Neural cell (in vitro differentiated cells): ENCODE measurements at regions not wholly inside any gene's neighbourhood (a gene's known extent, or its start where the extent isn't known, plus 50 kb on each side); places are given as distances from the start of the nearest gene placed in this dataset.

Source experiments
- H2AFZ ChIP-seq: fragments of 200-600, 300-800 bp; sonication (generic), shearing (Covaris generic); 2 replicates; pipeline ENCODE4 v1.6.0; 2014; ENCODE audit warnings: low read depth, mild to moderate bottlenecking, antibody characterized with exemption, low read length, moderate library complexity
- H3F3A ChIP-seq: fragments of 200-600 bp; shearing (Covaris generic); 2 replicates; pipeline ENCODE4 v1.6.1; 2016; ENCODE audit warnings: mild to moderate bottlenecking, moderate library complexity, mixed read lengths, antibody characterized with exemption, low read length; ENCODE audit not compliant: insufficient read depth, poor library complexity, severe bottlenecking
- H3K27ac ChIP-seq: fragments of 200-600, 300-800 bp; sonication (generic), shearing (Covaris generic); 2 replicates; pipeline ENCODE4 v1.5.1; 2014; ENCODE audit warnings: mild to moderate bottlenecking, low read length, moderate library complexity
- H3K27me3 ChIP-seq: fragments of 300-800, 200-600 bp; sonication (generic), shearing (Covaris generic); 2 replicates; pipeline ENCODE4 v1.6.0; 2014; ENCODE audit warnings: mild to moderate bottlenecking, low read depth, low read length, moderate library complexity; ENCODE audit not compliant: insufficient read depth
- H3K36me3 ChIP-seq: fragments of 300-800, 200-600 bp; sonication (generic), shearing (Covaris generic); 2 replicates; pipeline ENCODE4 v1.5.1; 2014; ENCODE audit warnings: mild to moderate bottlenecking, antibody characterized with exemption, low read length, moderate library complexity; ENCODE audit not compliant: insufficient read depth
- H3K4me2 ChIP-seq: fragments of 300-800, 200-600 bp; sonication (generic), shearing (Covaris generic); 2 replicates; pipeline ENCODE4 v1.6.0; 2014; ENCODE audit warnings: mild to moderate bottlenecking, low read length
- H3K4me3 ChIP-seq: fragments of 300-800, 200-600 bp; sonication (generic), shearing (Covaris generic); 2 replicates; pipeline ENCODE4 v1.5.1; 2014; ENCODE audit warnings: mild to moderate bottlenecking, low read length, moderate library complexity
- H3K79me2 ChIP-seq: fragments of 200-600 bp; shearing (Covaris generic); replicated peaks from 2 replicates; pipeline ENCODE4 v1.6.0; 2014; ENCODE audit warnings: mild to moderate bottlenecking, low read length, moderate library complexity; ENCODE audit not compliant: insufficient read depth
- H3K9ac ChIP-seq: fragments of 300-800, 200-600 bp; sonication (generic), shearing (Covaris generic); 2 replicates; pipeline ENCODE4 v1.6.1; 2016; ENCODE audit warnings: mild to moderate bottlenecking, low read length, mixed read lengths
- H3K9me2 ChIP-seq: fragments of 200-600 bp; shearing (Covaris generic); 2 replicates; pipeline ENCODE4 v1.6.1; 2016; ENCODE audit warnings: mild to moderate bottlenecking, low read length, mixed read lengths; ENCODE audit not compliant: insufficient read depth
- H3K9me3 ChIP-seq: fragments of 200-600, 300-800 bp; sonication (generic), shearing (Covaris generic); 2 replicates; pipeline ENCODE4 v1.6.1; 2016; ENCODE audit warnings: mild to moderate bottlenecking, mixed run types, low read length, moderate library complexity, mixed read lengths
- H4K20me1 ChIP-seq: fragments of 200-600 bp; shearing (Covaris generic); 2 replicates; pipeline ENCODE4 v1.6.1; 2016; ENCODE audit warnings: mild to moderate bottlenecking, mixed run types; ENCODE audit not compliant: insufficient read depth
- EP300 ChIP-seq: fragments of 450-650 bp; conservative IDR thresholded peaks from 2 replicates; pipeline ENCODE4 v1.6.1; 2014; ENCODE audit warnings: antibody characterized with exemption, mild to moderate bottlenecking, moderate library complexity; ENCODE audit not compliant: poor library complexity, severe bottlenecking
- EZH2 ChIP-seq: fragments of 200-600, 300-800 bp; shearing (Covaris generic), sonication (generic); IDR thresholded peaks from 2 replicates; pipeline ENCODE4 v1.6.1; 2014; ENCODE audit warnings: antibody characterized with exemption, low read length, borderline replicate concordance, mild to moderate bottlenecking; ENCODE audit not compliant: insufficient read depth, poor library complexity, severe bottlenecking
- MXI1 ChIP-seq: fragments of 450-650 bp; conservative IDR thresholded peaks from 2 replicates; pipeline ENCODE4 v1.6.1; 2014; ENCODE audit warnings: antibody characterized with exemption, mild to moderate bottlenecking; ENCODE audit not compliant: poor library complexity, severe bottlenecking
- POLR2AphosphoS5 ChIP-seq: IDR thresholded peaks from 2 replicates; pipeline ENCODE4 v1.6.1; 2012
- RAD21 ChIP-seq: fragments of 450-650 bp; conservative IDR thresholded peaks from 2 replicates; pipeline ENCODE4 v1.6.1; 2014; ENCODE audit warnings: antibody characterized with exemption, mild to moderate bottlenecking, moderate library complexity
- SMC3 ChIP-seq: fragments of 450-650 bp; conservative IDR thresholded peaks from 2 replicates; pipeline ENCODE4 v1.6.1; 2014; ENCODE audit warnings: antibody characterized with exemption, mild to moderate bottlenecking, moderate library complexity; ENCODE audit not compliant: poor library complexity
- TAF1 ChIP-seq: IDR thresholded peaks from 2 replicates; pipeline ENCODE4 v1.6.1; 2012; ENCODE audit warnings: low read depth
- TF ChIP-seq, protein P1 (sequence below): fragments of 450-650 bp; IDR thresholded peaks from 2 replicates; pipeline ENCODE4 v1.5.1; 2014; ENCODE audit warnings: antibody characterized with exemption, mild to moderate bottlenecking, moderate library complexity; ENCODE audit not compliant: poor library complexity, severe bottlenecking
- TF ChIP-seq, protein P2 (sequence below): IDR thresholded peaks from 2 replicates; pipeline ENCODE4 v1.6.1; 2012; ENCODE audit warnings: borderline replicate concordance

DNA sequence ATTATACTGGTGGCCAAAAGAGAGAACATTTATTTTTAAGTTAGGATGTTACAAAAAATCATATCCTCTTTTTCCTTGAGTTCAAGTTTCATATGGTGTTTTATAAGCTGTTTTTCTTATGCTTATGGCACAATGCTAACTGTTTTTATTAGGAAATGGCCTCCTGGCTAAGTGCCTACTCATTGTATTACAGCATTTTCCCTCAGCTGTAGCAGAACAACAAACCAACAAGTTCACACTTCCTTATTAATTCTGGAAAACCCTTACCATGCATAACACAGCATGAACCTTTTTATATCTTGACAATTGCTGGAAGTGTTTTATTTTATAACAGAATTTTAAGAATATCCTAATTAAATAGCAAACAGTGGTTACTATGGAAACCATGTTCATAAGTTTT is 165.8 kb downstream of the GASK1B start:
- no peak for TF ChIP-seq SMC3
- H3K27ac ChIP-seq: no peak overlapping the region

DNA sequence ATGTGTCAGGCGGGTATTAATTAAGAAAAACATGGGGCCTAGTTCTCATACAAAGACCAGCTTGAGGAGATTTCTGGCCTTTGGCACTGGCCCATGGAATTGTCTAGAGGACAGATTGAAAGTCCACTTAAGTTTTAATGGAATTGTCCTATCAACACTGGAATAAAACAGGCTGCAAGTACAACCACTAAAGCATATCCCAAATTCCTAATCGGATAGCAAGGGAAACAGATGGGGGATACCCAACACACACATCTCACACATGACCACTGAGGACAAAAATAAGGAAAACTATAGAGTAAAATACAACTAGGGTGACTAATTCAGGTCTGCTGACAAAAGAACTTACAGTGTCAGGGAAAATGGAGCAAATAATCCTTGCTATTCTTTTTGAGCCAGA is 167.8 kb downstream of the GASK1B start:
- H3K4me3 ChIP-seq: no peak overlapping the region

More for the DNA sequence above, 165.8 kb downstream of the GASK1B start:
- Histone ChIP-seq H3K9me2 (no peaks in the 10 kb centered on the region), H4K20me1 (no peaks in the 10 kb centered on the region), H3K9ac (no peak overlapping the region), H3K27me3 (no peaks in the 10 kb centered on the region), H3K79me2 (no peaks in the 10 kb centered on the region), H3K36me3 (no peaks in the 10 kb centered on the region), H3K4me2 (no peak overlapping the region), H3F3A (no peaks in the 10 kb centered on the region), H3K4me3 (no peak overlapping the region), H2AFZ (no peak overlapping the region), H3K9me3 (no peaks in the 10 kb centered on the region)

DNA sequence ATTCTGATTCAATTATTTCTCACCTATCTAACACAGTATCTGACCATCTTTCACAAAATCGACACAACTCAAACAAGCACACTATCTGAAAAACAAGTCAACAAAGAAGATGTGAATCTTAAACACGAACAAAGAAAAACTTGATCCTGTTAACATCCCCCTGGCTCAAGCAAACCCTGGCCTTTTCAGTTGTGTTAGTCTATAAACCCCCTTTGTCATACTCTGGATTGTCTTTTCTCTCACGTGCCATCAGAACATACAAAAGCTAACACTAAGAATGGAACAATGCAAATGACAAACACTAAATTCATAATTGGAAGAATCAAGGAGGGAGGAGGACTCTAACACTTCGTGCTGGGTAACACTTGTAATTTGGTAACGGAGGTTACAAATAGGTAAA is 168.7 kb downstream of the GASK1B start:
- TF ChIP-seq POLR2AphosphoS5 (no peak), RAD21 (no peak), MXI1 (no peak)
- TF ChIP-seq, protein P1, sequence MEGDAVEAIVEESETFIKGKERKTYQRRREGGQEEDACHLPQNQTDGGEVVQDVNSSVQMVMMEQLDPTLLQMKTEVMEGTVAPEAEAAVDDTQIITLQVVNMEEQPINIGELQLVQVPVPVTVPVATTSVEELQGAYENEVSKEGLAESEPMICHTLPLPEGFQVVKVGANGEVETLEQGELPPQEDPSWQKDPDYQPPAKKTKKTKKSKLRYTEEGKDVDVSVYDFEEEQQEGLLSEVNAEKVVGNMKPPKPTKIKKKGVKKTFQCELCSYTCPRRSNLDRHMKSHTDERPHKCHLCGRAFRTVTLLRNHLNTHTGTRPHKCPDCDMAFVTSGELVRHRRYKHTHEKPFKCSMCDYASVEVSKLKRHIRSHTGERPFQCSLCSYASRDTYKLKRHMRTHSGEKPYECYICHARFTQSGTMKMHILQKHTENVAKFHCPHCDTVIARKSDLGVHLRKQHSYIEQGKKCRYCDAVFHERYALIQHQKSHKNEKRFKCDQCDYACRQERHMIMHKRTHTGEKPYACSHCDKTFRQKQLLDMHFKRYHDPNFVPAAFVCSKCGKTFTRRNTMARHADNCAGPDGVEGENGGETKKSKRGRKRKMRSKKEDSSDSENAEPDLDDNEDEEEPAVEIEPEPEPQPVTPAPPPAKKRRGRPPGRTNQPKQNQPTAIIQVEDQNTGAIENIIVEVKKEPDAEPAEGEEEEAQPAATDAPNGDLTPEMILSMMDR: no peak
- Histone ChIP-seq H3K9ac (no peak overlapping the region), H2AFZ (no peak overlapping the region), H3K27me3 (no peaks in the 10 kb centered on the region), H3K79me2 (no peaks in the 10 kb centered on the region), H3K9me3 (no peaks in the 10 kb centered on the region), H3K27ac (no peak overlapping the region), H3K36me3 (no peaks in the 10 kb centered on the region), H3K4me3 (no peak overlapping the region), H4K20me1 (no peaks in the 10 kb centered on the region), H3K9me2 (no peaks in the 10 kb centered on the region), H3K4me2 (no peak overlapping the region), H3F3A (no peaks in the 10 kb centered on the region)

More for the DNA sequence above, 167.8 kb downstream of the GASK1B start:
- Histone ChIP-seq H3K9me2 (no peaks in the 10 kb centered on the region), H3K79me2 (no peaks in the 10 kb centered on the region), H3K27ac (no peak overlapping the region), H2AFZ (no peak overlapping the region), H3K36me3 (no peaks in the 10 kb centered on the region), H3F3A (no peaks in the 10 kb centered on the region), H3K9ac (no peak overlapping the region), H3K27me3 (no peaks in the 10 kb centered on the region), H3K4me2 (no peak overlapping the region), H4K20me1 (no peaks in the 10 kb centered on the region), H3K9me3 (no peaks in the 10 kb centered on the region)
- no peak for TF ChIP-seq EZH2
- no peak for TF ChIP-seq SMC3

DNA sequence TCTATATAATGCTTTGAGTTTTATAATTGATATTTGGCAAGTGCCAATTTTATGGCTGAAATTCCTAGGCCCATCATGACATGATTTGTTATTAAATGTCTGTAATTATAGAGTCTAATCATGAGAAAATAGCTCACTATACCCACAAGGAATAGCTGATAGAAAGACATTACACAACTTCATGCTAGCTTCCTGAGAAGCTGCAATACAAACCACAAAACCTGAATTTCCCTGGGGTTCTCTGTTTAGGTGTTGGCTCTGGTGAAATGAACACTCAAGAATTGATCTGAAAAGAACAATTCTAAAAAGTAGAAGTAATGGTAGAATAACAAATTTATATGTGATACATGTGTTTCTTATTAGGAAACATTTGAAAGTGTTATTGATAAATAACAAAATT is 169.6 kb downstream of the GASK1B start:
- no peak overlapping the region for H3K9ac ChIP-seq
- TF ChIP-seq TAF1: no peak
- TF ChIP-seq RAD21: no peak
- TF ChIP-seq SMC3: no peak
- TF ChIP-seq POLR2AphosphoS5: no peak
- TF ChIP-seq MXI1: no peak
- TF ChIP-seq EZH2: no peak
- TF ChIP-seq, protein P1: no peak
- no peak for TF ChIP-seq EP300
- TF ChIP-seq, protein P2, sequence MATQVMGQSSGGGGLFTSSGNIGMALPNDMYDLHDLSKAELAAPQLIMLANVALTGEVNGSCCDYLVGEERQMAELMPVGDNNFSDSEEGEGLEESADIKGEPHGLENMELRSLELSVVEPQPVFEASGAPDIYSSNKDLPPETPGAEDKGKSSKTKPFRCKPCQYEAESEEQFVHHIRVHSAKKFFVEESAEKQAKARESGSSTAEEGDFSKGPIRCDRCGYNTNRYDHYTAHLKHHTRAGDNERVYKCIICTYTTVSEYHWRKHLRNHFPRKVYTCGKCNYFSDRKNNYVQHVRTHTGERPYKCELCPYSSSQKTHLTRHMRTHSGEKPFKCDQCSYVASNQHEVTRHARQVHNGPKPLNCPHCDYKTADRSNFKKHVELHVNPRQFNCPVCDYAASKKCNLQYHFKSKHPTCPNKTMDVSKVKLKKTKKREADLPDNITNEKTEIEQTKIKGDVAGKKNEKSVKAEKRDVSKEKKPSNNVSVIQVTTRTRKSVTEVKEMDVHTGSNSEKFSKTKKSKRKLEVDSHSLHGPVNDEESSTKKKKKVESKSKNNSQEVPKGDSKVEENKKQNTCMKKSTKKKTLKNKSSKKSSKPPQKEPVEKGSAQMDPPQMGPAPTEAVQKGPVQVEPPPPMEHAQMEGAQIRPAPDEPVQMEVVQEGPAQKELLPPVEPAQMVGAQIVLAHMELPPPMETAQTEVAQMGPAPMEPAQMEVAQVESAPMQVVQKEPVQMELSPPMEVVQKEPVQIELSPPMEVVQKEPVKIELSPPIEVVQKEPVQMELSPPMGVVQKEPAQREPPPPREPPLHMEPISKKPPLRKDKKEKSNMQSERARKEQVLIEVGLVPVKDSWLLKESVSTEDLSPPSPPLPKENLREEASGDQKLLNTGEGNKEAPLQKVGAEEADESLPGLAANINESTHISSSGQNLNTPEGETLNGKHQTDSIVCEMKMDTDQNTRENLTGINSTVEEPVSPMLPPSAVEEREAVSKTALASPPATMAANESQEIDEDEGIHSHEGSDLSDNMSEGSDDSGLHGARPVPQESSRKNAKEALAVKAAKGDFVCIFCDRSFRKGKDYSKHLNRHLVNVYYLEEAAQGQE: no peak
- no peaks in the 10 kb centered on the region for H3K79me2 ChIP-seq
- no peak overlapping the region for H3K4me3 ChIP-seq
- H3K9me3 ChIP-seq: no peaks in the 10 kb centered on the region
- H3K27ac ChIP-seq: no peak overlapping the region
- H3K36me3 ChIP-seq: no peaks in the 10 kb centered on the region
- H3K4me2 ChIP-seq: no peak overlapping the region
- no peaks in the 10 kb centered on the region for H3K9me2 ChIP-seq
- H3K27me3 ChIP-seq: no peaks in the 10 kb centered on the region
- H3F3A ChIP-seq: no peaks in the 10 kb centered on the region
- H2AFZ ChIP-seq: no peak overlapping the region
- no peaks in the 10 kb centered on the region for H4K20me1 ChIP-seq
